Spleen (tissue), 11 donors: ENCODE measurements at regions not wholly inside any gene's neighbourhood (a gene's known extent, or its start where the extent isn't known, plus 50 kb on each side); places are given as distances from the start of the nearest gene placed in this dataset.
A peak's percentile ranks its signal among the peaks of the same experiment; 100 is the strongest.

Experiments used
- DNase-seq: peaks from one replicate; pipeline ENCODE4 v3.0.0-alpha.2; 2020
- H3K27ac ChIP-seq, 8 donors: fragments of 200-600 bp; sonication (generic) in 7 of 8; 1 replicate in 4 of 8; 2 replicates in 4 of 8; pipeline versions ENCODE4 v1.5.0 to v1.8.0; 2016 to 2021; ENCODE audit warnings: inconsistent platforms in 4 of 8, mild to moderate bottlenecking in 4 of 8, moderate library complexity in 1 of 8
- H3K27me3 ChIP-seq, 7 donors: fragments of 200-600 bp; sonication (generic) in 6 of 7; replicated peaks in 1 of 7; 1 replicate in 4 of 7; 2 replicates in 3 of 7; pipeline versions ENCODE4 v1.5.0 to v1.8.0; 2016 to 2021; ENCODE audit warnings: inconsistent platforms in 3 of 7, mild to moderate bottlenecking in 1 of 7
- H3K36me3 ChIP-seq, 6 donors: fragments of 200-600 bp; sonication (generic) in 5 of 6; 1 replicate in 4 of 6; 2 replicates in 2 of 6; pipeline versions ENCODE4 v1.5.0 to v1.8.0; 2016 to 2021; ENCODE audit warnings: inconsistent platforms in 2 of 6
- H3K4me1 ChIP-seq, 6 donors: fragments of 200-600 bp; sonication (generic) in 5 of 6; 1 replicate in 3 of 6; 2 replicates in 3 of 6; pipeline versions ENCODE4 v1.5.0 to v1.8.0; 2016 to 2021; ENCODE audit warnings: inconsistent platforms in 3 of 6
- H3K4me3 ChIP-seq, 8 donors: fragments of 200-600 bp; sonication (generic) in 7 of 8; 1 replicate in 4 of 8; 2 replicates in 4 of 8; pipeline versions ENCODE4 v1.5.0 to v1.8.0; 2016 to 2021; ENCODE audit warnings: inconsistent platforms in 4 of 8, mild to moderate bottlenecking in 4 of 8, moderate library complexity in 2 of 8
- H3K9me3 ChIP-seq, 8 donors: fragments of 200-600 bp; sonication (generic) in 7 of 8; 1 replicate in 4 of 8; 2 replicates in 4 of 8; pipeline versions ENCODE4 v1.5.0 to v1.8.0; 2016 to 2021; ENCODE audit warnings: inconsistent platforms in 4 of 8
- POLR2A ChIP-seq, 3 donors: fragments of 450-650 bp; IDR thresholded peaks; one replicate each; pipeline ENCODE4 v1.5.1; 2017; ENCODE audit warnings: antibody characterized with exemption in 3 of 3, mild to moderate bottlenecking in 1 of 3
- POLR2AphosphoS5 ChIP-seq, 3 donors: sonication (generic); formaldehyde crosslinking; IDR thresholded peaks; one replicate each; pipeline ENCODE4 v1.5.1; 2017; ENCODE audit warnings: antibody characterized with exemption in 3 of 3
- WGBS, 5 donors: extraction: QIAGEN DNeasy Blood & Tissue Kit in 3 of 5; methylation state at CpG; one replicate each; pipeline versions ENCODE4 v1.1.5 to v1.1.7; 2013 to 2018; 5-methylcytosine and 5-hydroxymethylcytosine counted together
- intact Hi-C: fragments of 100-400 bp; cut with DNase I; formaldehyde crosslinking; loops from one replicate; pipeline ENCODE4 v1.15.0; 2023; ENCODE audit warnings: low total_unique reads
- TF ChIP-seq, protein P1 (sequence below), 11 experiments: fragments of 200-600 bp in 7 of 11; fragments of 450-650 bp in 4 of 11; sonication (generic) in 4 of 11; IDR thresholded peaks in 8 of 11; conservative IDR thresholded peaks in 3 of 11; 1 replicate in 7 of 11; 2 replicates in 4 of 11; pipeline versions ENCODE4 v1.4.0 to v1.8.0; 2016 to 2021; ENCODE audit warnings: antibody characterized with exemption in 11 of 11, inconsistent platforms in 4 of 11, mild to moderate bottlenecking in 1 of 11
- donor health status: healthy with polysubstance abuse.
- donor health status: DM: no; HTN: no; CAD: no; lungs with moderate emphysema.
- donor health status: DM: no; HTN: no; CAD: no.
- donor health status: Bipolar disorder and iron deficiency.
- donor health status: healthy.
- donor health status: DM: no; HTN: no; CAD: no.
- donor health status: DM: yes; HTN: yes; CAD: no.

GRCh38 chr3:128557531-128558280, 64.7 kb upstream of the GATA2 start:
- 88 to 94% (median 92%) methylated on average over 7 of the region's 7 CpGs for WGBS, 5 donors
- Histone ChIP-seq H3K9me3 (peaks cover 0 to 5% (median 0%) of the 10 kb centered on the region in 8 donors), H3K4me1 (peaks cover 2 to 51% (median 33%) of the 10 kb centered on the region in 6 donors), H3K36me3 (no peaks in the 10 kb centered on the region), H3K27ac (no peak overlapping the region), H3K27me3 (peaks cover 0 to 79% (median 25%) of the 10 kb centered on the region in 7 donors), H3K4me3 (no peak overlapping the region)
- DNase-seq, result no peak
- TF ChIP-seq POLR2AphosphoS5 (IDR thresholded peaks at IDR 0.05) (no peak), POLR2A (IDR thresholded peaks at IDR 0.05) (no peak)
- TF ChIP-seq, protein P1, sequence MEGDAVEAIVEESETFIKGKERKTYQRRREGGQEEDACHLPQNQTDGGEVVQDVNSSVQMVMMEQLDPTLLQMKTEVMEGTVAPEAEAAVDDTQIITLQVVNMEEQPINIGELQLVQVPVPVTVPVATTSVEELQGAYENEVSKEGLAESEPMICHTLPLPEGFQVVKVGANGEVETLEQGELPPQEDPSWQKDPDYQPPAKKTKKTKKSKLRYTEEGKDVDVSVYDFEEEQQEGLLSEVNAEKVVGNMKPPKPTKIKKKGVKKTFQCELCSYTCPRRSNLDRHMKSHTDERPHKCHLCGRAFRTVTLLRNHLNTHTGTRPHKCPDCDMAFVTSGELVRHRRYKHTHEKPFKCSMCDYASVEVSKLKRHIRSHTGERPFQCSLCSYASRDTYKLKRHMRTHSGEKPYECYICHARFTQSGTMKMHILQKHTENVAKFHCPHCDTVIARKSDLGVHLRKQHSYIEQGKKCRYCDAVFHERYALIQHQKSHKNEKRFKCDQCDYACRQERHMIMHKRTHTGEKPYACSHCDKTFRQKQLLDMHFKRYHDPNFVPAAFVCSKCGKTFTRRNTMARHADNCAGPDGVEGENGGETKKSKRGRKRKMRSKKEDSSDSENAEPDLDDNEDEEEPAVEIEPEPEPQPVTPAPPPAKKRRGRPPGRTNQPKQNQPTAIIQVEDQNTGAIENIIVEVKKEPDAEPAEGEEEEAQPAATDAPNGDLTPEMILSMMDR (IDR thresholded peaks at IDR 0.05 in 8 of 11, conservative IDR thresholded peaks at IDR 0.05 in 3 of 11), result no peak
- intact Hi-C loops, result no loop called here

DNA sequence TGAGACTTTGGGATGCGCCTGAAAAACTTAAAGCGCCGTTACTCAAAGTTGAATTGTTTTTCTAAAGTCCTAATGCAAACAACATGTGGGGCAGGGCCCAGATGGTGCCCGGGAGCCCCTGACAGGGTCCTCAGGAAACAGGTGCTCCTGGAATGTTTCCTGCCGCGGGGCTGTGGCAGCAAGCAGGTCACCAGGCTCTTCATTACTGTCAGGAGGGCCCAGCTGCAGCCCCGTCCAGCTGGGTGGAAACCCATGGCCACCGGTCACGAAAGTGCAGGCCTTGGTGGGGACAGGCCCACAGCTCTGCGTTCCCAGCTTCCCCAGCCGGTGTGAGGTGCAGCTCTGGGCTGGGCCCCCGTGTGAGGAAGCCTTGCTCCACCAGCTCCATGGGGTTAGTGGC, 63.9 kb upstream of the GATA2 start:
- H3K36me3 ChIP-seq, result no peaks in the 10 kb centered on the region
- intact Hi-C loops, result no loop called here
- peaks cover 0 to 80% (median 25%) of the 10 kb centered on the region in 7 donors for H3K27me3 ChIP-seq
- H3K4me1 ChIP-seq, result peaks cover 2 to 59% (median 36%) of the 10 kb centered on the region in 6 donors
- TF ChIP-seq POLR2A (IDR thresholded peaks at IDR 0.05), result no peak
- peak; percentile 68 to 74 (median 71) for TF ChIP-seq POLR2AphosphoS5 (IDR thresholded peaks at IDR 0.05)
- H3K27ac ChIP-seq, result peak overlapping the region in 2 of 8 donors; percentile 78 to 81
- H3K9me3 ChIP-seq, result peaks cover 0 to 5% (median 0%) of the 10 kb centered on the region in 8 donors
- no peak overlapping the region for H3K4me3 ChIP-seq
- 14 to 25% (median 25%) methylated on average over 7 to 12 of the region's 12 CpGs for WGBS, 5 donors
- no peak for DNase-seq

DNA sequence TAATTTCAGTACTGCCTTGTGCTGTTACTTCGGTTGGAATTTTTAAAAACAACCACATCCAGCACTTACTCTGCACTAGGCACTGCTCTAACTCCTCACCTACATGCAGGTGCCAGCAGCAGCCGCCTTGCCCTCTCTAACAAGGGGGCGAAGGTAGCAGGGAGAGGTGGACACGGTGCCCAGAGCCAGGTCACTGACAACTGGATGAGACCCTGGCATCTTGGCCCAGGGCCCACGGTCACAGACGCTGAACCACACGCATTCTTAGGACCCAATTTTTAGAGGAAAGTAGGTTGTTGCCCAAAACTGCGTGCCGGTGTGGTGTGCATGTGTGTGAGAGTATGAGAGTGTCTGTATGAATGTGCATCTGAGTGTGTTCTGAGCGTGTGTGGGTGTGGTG, 63.4 kb upstream of the GATA2 start:
- H3K27me3 ChIP-seq, result peaks cover 0 to 85% (median 25%) of the 10 kb centered on the region in 7 donors
- WGBS, 5 donors, result 50 to 74% (median 51%) methylated on average over 7 to 10 of the region's 10 CpGs
- no peaks in the 10 kb centered on the region for H3K36me3 ChIP-seq
- H3K4me3 ChIP-seq, result no peak overlapping the region
- H3K27ac ChIP-seq, result peak overlapping the region in 3 of 8 donors; percentile 73 to 81 (median 78)
- intact Hi-C loops, result no loop called here
- peaks cover 0 to 5% (median 0%) of the 10 kb centered on the region in 8 donors for H3K9me3 ChIP-seq
- TF ChIP-seq POLR2AphosphoS5 (IDR thresholded peaks at IDR 0.05) (no peak), POLR2A (IDR thresholded peaks at IDR 0.05) (no peak)
- TF ChIP-seq, protein P1 (IDR thresholded peaks at IDR 0.05 in 8 of 11, conservative IDR thresholded peaks at IDR 0.05 in 3 of 11), result no peak
- DNase-seq, result no peak
- peaks cover 2 to 64% (median 36%) of the 10 kb centered on the region in 6 donors for H3K4me1 ChIP-seq

DNA sequence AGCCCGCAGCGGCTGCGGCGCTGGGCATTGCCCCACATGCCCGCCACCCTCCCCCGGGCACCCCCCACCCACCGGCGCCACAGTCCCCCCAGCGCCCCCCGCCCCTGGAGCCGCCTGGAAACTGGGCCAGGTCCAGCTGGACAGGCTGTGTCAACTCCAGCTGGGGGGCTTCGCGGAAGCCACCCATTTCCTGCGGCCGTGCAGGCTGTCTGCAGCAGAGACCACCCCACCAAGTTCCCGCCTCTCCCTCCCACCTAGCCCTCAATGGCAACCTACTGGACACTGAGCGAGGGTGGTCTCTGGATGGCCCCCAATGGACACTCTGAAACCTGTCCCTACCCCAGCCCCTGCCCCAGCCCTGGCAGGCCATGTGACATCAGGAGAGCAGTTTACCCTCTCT, 62.8 kb upstream of the GATA2 start:
- Histone ChIP-seq H3K4me1 (peaks cover 2 to 66% (median 36%) of the 10 kb centered on the region in 6 donors), H3K36me3 (no peaks in the 10 kb centered on the region), H3K9me3 (peaks cover 0 to 5% (median 0%) of the 10 kb centered on the region in 8 donors), H3K4me3 (peak overlapping the region in 3 of 8 donors; percentile 14 to 50 (median 21)), H3K27me3 (peaks cover 0 to 84% (median 25%) of the 10 kb centered on the region in 7 donors), H3K27ac (peak overlapping the region in 5 of 8 donors; percentile 73 to 81 (median 78))
- WGBS, 5 donors, result 13 to 51% (median 27%) methylated on average over 4 to 17 of the region's 17 CpGs; no CpG with 5 or more reads in 1 of the 5 donors
- intact Hi-C loops, result no loop called here
- no peak for DNase-seq
- TF ChIP-seq POLR2AphosphoS5 (IDR thresholded peaks at IDR 0.05), result no peak
- TF ChIP-seq, protein P1 (IDR thresholded peaks at IDR 0.05 in 8 of 11, conservative IDR thresholded peaks at IDR 0.05 in 3 of 11), result no peak
- TF ChIP-seq POLR2A (IDR thresholded peaks at IDR 0.05), result no peak
